SJCRH30 (cell line): ENCODE measurements at regions not wholly inside any gene's neighbourhood (a gene's known extent, or its start where the extent isn't known, plus 50 kb on each side); places are given as distances from the start of the nearest gene placed in this dataset.

ENCODE experiments used
- DNase-seq, 2 experiments: peaks; one replicate each; pipeline ENCODE4 v3.0.0-alpha.2; 2015 to 2020
- H3K27ac ChIP-seq: fragments of 250-450 bp; sonication (Bioruptor Pico); 2 replicates; pipeline ENCODE4 v1.5.1; 2020; ENCODE audit warnings: mild to moderate bottlenecking, moderate library complexity
- H3K27me3 ChIP-seq: fragments of 250-450 bp; sonication (Bioruptor Pico); 2 replicates; pipeline ENCODE4 v1.5.1; 2020; ENCODE audit warnings: mild to moderate bottlenecking, moderate library complexity
- H3K36me3 ChIP-seq: fragments of 250-450 bp; sonication (Bioruptor Pico); 2 replicates; pipeline ENCODE4 v1.5.1; 2020; ENCODE audit warnings: mild to moderate bottlenecking, moderate library complexity
- H3K4me1 ChIP-seq: fragments of 250-450 bp; sonication (Bioruptor Pico); 2 replicates; pipeline ENCODE4 v1.5.1; 2020; ENCODE audit warnings: mild to moderate bottlenecking, moderate library complexity
- H3K4me3 ChIP-seq: fragments of 250-450 bp; sonication (Bioruptor Pico); 2 replicates; pipeline ENCODE4 v1.5.1; 2020; ENCODE audit warnings: mild to moderate bottlenecking, moderate library complexity
- H3K9me3 ChIP-seq: fragments of 250-450 bp; sonication (Bioruptor Pico); replicated peaks from 2 replicates; pipeline ENCODE4 v1.5.1; 2020; ENCODE audit warnings: mild to moderate bottlenecking, moderate library complexity

DNA sequence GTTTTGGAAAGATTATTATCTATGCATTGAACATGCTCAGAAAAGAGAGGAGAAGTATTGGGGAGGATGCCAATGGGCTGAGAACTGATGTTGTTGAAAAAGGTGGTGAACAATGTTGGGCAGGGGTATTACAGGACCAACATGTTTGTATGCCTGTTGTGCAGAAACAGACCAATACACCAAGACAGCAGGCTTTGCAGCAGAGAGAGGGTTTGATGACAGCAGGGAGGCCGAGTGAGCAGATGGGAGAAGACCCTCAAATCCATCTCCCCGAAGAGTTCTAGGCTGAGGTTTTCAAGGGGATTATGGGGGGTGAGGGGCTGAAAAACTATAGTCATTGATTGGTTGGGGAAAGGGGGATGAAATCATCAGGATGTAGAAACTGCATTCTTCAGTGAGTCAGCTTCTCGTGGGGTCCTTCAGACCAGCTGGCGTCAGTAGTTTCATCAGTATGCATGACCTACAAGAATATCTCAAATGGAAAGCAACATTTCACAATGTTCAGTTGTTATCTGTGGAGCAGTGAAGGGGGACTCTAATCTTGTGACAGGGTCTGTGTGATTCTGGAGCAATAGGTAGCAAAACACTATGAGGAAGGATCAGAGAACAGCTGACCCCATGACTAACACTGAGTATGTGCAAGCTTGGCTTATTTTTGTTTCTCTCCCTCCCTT, 167.8 kb downstream of the BAMBI start:
- DNase-seq = no peak
- Histone ChIP-seq H3K4me3 (no peak overlapping the region), H3K27me3 (no peaks in the 10 kb centered on the region), H3K4me1 (no peaks in the 10 kb centered on the region), H3K27ac (no peak overlapping the region), H3K9me3 (no peaks in the 10 kb centered on the region; the same call in 1 of the 2 replicates), H3K36me3 (no peaks in the 10 kb centered on the region)

GRCh38 chr10:28849309-28849708, 172.0 kb downstream of the BAMBI start:
- no peaks in the 10 kb centered on the region; the same call in 1 of the 2 replicates for H3K9me3 ChIP-seq
- H3K27ac ChIP-seq = no peak overlapping the region
- H3K4me3 ChIP-seq = no peak overlapping the region
- no peaks in the 10 kb centered on the region for H3K4me1 ChIP-seq
- no peak for DNase-seq
- no peaks in the 10 kb centered on the region for H3K27me3 ChIP-seq
- H3K36me3 ChIP-seq = no peaks in the 10 kb centered on the region

DNA sequence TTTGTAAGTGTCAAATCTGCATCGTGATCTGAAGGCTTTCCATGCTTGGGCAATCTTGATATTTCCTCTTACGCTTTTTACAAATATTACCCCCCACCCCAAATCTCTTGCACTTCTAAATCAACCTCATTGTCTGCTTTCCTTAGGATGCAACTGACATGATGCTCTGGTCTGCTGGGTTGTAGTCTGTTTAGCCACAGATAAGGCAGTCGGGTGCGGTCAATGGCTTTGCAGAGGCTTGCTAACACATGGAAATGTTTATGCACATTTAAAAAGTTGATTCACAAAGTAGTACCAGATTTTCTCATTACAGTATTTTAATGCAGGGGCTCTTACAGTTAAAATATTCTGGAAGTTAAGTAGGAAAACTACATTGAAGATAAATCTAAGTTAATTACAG, 172.5 kb downstream of the BAMBI start:
- H3K9me3 ChIP-seq = no peaks in the 10 kb centered on the region; the same call in 1 of the 2 replicates
- H3K36me3 ChIP-seq = no peaks in the 10 kb centered on the region
- H3K4me1 ChIP-seq = no peaks in the 10 kb centered on the region
- H3K27ac ChIP-seq = no peak overlapping the region
- no peak for DNase-seq
- no peaks in the 10 kb centered on the region for H3K27me3 ChIP-seq
- H3K4me3 ChIP-seq = no peak overlapping the region

DNA sequence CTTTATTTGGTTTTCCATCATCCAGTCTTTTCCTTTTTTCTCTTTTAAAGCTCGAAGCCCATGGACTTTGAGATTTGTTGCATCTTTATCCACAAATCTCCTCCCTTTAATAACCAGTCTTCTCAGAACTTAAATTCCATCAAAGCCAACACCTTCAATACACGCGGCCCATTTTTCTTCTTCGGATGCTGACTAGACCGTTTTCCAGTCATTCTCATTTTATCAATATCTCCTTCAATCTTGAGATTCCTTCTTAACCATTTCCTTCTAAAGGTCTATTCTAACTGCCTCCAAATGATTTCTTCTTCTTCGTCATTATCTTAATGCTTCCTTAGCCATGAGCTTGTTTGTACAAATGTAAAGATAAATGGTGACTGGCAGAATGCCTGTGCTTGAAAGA, 173.5 kb downstream of the BAMBI start:
- H3K27ac ChIP-seq = no peak overlapping the region
- H3K9me3 ChIP-seq = no peaks in the 10 kb centered on the region
- no peak for DNase-seq
- no peak overlapping the region for H3K4me3 ChIP-seq
- H3K4me1 ChIP-seq = no peaks in the 10 kb centered on the region
- H3K27me3 ChIP-seq = no peaks in the 10 kb centered on the region
- no peaks in the 10 kb centered on the region for H3K36me3 ChIP-seq

- DNase-seq = peak in 1 of 2 experiments; percentile 13
- Histone ChIP-seq H3K36me3 (no peaks in the 10 kb centered on the region), H3K27me3 (no peaks in the 10 kb centered on the region), H3K4me1 (no peaks in the 10 kb centered on the region), H3K4me3 (no peak overlapping the region), H3K27ac (no peak overlapping the region), H3K9me3 (no peaks in the 10 kb centered on the region)
These were observed 175.9 kb downstream of the BAMBI start for GRCh38 chr10:28853195-28853594.

DNA sequence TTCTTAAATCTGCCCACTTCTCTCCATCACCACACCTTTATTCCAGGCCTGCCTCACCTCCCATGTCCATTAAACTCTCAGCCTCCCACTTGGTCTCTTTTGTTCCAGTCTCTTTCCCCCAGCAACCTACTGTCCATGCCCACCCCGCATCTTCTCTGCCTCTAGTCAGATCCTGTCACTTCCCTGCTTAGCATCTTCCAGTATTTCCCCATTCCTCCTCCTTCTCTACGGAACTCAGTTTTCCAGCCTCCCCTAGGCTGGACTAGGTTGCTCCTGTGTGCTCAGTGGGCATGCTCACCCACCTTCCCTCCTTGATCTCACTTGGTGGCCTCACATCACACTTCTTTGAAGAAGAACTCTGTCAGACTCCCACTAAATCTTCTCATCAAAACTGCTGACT, 179.8 kb downstream of the BAMBI start:
- DNase-seq = no peak
- Histone ChIP-seq H3K4me3 (no peak overlapping the region), H3K4me1 (no peaks in the 10 kb centered on the region), H3K9me3 (no peaks in the 10 kb centered on the region), H3K36me3 (no peaks in the 10 kb centered on the region), H3K27me3 (no peaks in the 10 kb centered on the region), H3K27ac (no peak overlapping the region)

DNA sequence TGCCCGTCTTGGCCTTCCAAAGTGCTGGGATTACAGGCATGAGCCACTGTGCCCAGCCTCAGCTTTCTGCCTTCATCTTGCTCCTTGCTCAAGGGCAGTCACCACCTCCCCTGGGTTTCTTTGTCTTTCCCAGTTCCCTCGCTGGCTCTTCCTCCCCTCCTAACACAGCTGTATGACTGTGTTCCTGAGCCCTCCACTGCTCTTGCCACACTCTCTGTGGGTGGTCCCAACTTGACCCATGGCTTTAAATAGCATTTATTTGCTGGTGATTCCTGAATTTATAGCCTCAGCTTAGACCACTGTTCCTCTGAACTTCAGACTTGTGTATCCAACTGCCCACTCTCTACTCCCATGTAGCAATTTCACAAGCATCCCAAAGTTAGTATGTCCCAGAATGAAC, 181.3 kb downstream of the BAMBI start:
- no peaks in the 10 kb centered on the region for H3K27me3 ChIP-seq
- no peaks in the 10 kb centered on the region for H3K9me3 ChIP-seq
- DNase-seq = peak; percentile 6 to 21
- H3K27ac ChIP-seq = no peak overlapping the region
- H3K4me1 ChIP-seq = no peaks in the 10 kb centered on the region
- no peaks in the 10 kb centered on the region for H3K36me3 ChIP-seq
- H3K4me3 ChIP-seq = no peak overlapping the region

DNA sequence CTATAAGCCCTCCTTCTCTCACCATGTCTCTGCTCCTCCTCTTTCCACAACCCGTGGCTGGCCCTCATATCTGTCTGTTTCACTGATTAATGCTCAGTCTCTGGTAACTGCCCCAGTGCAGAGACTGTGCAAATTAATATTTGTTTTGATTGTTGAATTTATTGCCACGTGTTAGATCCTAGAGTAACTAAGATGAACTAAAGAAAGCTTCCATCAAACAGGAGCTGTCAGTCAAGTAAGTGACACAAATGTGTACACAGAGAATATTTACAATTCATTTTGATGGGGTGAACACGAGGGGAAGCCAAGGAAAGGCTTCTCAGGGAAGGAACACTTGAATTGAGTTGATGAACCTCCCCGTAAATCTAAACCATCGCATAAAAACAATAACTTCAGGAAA, 182.5 kb downstream of the BAMBI start:
- H3K4me3 ChIP-seq = no peak overlapping the region
- no peaks in the 10 kb centered on the region for H3K9me3 ChIP-seq
- no peak for DNase-seq

GRCh38 chr10:28862219-28862618, 184.9 kb downstream of the BAMBI start:
- Histone ChIP-seq H3K4me3 (no peak overlapping the region), H3K9me3 (no peaks in the 10 kb centered on the region), H3K36me3 (no peaks in the 10 kb centered on the region), H3K4me1 (no peaks in the 10 kb centered on the region), H3K27me3 (no peaks in the 10 kb centered on the region), H3K27ac (no peak overlapping the region)
- DNase-seq = no peak

More for the DNA sequence above, 182.5 kb downstream of the BAMBI start:
- Histone ChIP-seq H3K27me3 (no peaks in the 10 kb centered on the region), H3K27ac (no peak overlapping the region), H3K4me1 (no peaks in the 10 kb centered on the region), H3K36me3 (no peaks in the 10 kb centered on the region)

DNA sequence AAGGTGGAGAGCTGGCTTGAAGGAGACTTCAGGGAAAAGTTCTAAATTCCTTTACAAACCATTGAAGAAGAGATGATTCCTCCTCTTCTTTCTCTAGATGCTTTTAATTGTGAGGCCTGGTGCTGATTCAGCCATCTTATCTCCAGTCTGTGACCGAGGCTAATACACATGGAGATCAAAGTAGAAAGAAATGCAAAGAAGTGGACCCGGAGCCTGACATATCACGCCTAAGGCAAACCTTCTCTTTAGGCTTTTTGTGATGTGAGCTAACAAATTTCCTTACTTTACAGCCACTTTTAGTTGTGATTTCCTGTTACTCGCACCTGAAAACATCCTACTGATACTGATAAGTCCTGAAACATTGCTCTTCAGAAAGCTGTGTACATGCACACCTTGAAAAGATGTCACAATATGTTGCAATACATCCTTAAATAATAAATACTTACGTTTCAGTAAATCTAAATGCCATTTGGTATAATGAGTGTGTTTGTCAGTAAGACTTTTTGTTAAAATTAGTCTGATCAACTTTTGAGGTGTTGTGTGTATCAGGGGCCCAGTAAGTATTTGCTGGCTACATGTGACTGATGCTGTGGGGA, 192.4 kb downstream of the BAMBI start:
- H3K9me3 ChIP-seq = no peaks in the 10 kb centered on the region
- H3K27me3 ChIP-seq = no peaks in the 10 kb centered on the region
- H3K27ac ChIP-seq = no peak overlapping the region
- H3K4me1 ChIP-seq = no peaks in the 10 kb centered on the region
- no peaks in the 10 kb centered on the region for H3K36me3 ChIP-seq
- DNase-seq = no peak
- H3K4me3 ChIP-seq = no peak overlapping the region

- H3K27ac ChIP-seq = no peak overlapping the region
- no peaks in the 10 kb centered on the region for H3K27me3 ChIP-seq
- H3K36me3 ChIP-seq = no peaks in the 10 kb centered on the region
- no peak for DNase-seq
- H3K9me3 ChIP-seq = no peaks in the 10 kb centered on the region
- no peak overlapping the region for H3K4me3 ChIP-seq
- H3K4me1 ChIP-seq = no peaks in the 10 kb centered on the region
These were observed 194.3 kb downstream of the BAMBI start for GRCh38 chr10:28871665-28872064.

DNA sequence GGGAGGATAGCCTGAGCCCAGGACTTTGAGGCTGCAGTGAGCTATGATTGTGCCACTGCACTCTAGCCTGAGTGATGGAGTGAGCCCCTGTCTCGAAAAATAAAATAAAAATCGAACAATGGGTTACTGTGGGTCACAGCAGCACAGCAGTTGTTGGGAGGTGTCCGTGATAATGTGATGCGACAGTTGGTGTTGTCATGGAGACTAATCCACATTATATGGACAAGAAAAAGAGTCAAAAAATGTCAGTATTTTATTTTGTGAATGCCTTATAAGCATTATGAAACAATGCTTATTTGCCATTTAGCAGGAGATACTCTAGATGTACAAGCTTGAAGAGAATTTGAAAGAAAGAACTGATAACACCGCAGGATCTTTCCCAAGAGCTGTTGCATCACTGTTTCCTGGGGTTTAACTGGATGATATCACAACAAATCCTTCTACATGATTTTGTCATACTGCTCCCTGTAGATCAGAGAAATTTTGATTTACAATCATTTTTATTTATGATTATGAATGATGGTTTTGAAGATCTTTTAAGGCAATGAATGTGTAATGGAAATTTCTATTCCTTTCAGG, 195.4 kb downstream of the BAMBI start:
- Histone ChIP-seq H3K27ac (no peak overlapping the region), H3K4me3 (no peak overlapping the region), H3K36me3 (no peaks in the 10 kb centered on the region), H3K27me3 (no peaks in the 10 kb centered on the region), H3K4me1 (no peaks in the 10 kb centered on the region), H3K9me3 (no peaks in the 10 kb centered on the region)
- DNase-seq = peak in 1 of 2 experiments; percentile 16

GRCh38 chr10:28873540-28873939, 196.2 kb downstream of the BAMBI start:
- no peaks in the 10 kb centered on the region for H3K4me1 ChIP-seq
- H3K4me3 ChIP-seq = no peak overlapping the region
- H3K9me3 ChIP-seq = no peaks in the 10 kb centered on the region
- DNase-seq = no peak
- no peak overlapping the region for H3K27ac ChIP-seq
- no peaks in the 10 kb centered on the region for H3K27me3 ChIP-seq
- H3K36me3 ChIP-seq = no peaks in the 10 kb centered on the region

DNA sequence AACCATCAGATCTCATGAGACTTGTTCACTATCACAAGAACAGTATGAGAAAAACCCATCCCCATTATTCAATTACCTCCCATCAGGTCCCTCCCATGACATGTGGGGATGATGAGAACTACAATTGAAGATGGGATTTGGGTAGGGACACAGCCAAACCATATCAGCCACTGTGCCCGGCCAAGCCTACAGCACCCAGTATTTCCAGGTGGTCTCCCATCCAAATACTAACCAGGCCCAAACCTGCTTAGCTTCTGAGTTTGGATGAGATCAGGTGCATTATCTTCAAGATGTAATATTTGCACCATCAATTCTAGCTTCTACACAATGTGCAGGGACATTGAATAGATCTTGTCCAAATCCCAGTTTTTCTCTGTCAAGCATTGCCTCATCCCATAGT, 196.9 kb downstream of the BAMBI start:
- H3K4me3 ChIP-seq = no peak overlapping the region
- H3K36me3 ChIP-seq = no peaks in the 10 kb centered on the region
- H3K27me3 ChIP-seq = no peaks in the 10 kb centered on the region
- no peak for DNase-seq
- no peaks in the 10 kb centered on the region for H3K9me3 ChIP-seq
- H3K4me1 ChIP-seq = no peaks in the 10 kb centered on the region
- H3K27ac ChIP-seq = no peak overlapping the region

DNA sequence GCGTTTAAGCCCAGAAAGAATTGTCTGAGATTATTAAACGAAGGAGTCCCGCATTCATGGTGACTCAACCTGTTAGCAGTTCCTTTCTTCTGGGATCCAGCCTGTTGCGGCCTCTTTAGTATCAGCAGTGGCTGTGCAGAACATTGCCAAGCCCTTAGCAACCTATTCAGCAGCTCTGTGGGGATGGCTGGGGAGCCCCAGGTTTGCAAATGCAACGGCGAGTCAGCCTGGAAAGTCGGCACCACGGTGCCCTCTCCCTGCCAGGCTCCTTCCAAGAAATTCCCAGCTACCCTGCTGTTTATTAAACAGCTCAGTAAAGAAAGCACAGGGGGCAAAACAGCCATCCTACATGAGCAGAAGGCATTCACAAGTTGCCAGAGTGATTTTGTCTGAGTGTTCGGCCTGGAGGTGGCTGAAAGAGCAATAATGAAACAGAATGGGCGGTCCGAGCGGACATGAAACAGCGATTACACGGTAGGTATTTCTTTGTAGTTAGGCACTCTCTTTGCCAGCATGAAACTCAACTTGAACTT, 198.3 kb downstream of the BAMBI start:
- no peak for DNase-seq
- H3K9me3 ChIP-seq = no peaks in the 10 kb centered on the region
- no peaks in the 10 kb centered on the region for H3K4me1 ChIP-seq
- H3K36me3 ChIP-seq = no peaks in the 10 kb centered on the region
- H3K27me3 ChIP-seq = no peaks in the 10 kb centered on the region
- no peak overlapping the region for H3K27ac ChIP-seq
- no peak overlapping the region for H3K4me3 ChIP-seq
